Lower leg skin (tissue), 3 donors: ENCODE measurements at regions not wholly inside any gene's neighbourhood (a gene's known extent, or its start where the extent isn't known, plus 50 kb on each side); places are given as distances from the start of the nearest gene placed in this dataset.

ENCODE experiments used
- POLR2A ChIP-seq, 2 donors: fragments of 450-650 bp; IDR thresholded peaks; one replicate each; pipeline ENCODE4 v1.6.1; 2016 to 2017; ENCODE audit warnings: antibody characterized with exemption in 2 of 2, mild to moderate bottlenecking in 1 of 2, moderate library complexity in 1 of 2
- TF ChIP-seq, protein P1 (sequence below), 3 donors: fragments of 450-650 bp; IDR thresholded peaks; one replicate each; pipeline ENCODE4 v1.5.1; 2016; ENCODE audit warnings: antibody characterized with exemption in 3 of 3, mild to moderate bottlenecking in 3 of 3, moderate library complexity in 2 of 3

DNA sequence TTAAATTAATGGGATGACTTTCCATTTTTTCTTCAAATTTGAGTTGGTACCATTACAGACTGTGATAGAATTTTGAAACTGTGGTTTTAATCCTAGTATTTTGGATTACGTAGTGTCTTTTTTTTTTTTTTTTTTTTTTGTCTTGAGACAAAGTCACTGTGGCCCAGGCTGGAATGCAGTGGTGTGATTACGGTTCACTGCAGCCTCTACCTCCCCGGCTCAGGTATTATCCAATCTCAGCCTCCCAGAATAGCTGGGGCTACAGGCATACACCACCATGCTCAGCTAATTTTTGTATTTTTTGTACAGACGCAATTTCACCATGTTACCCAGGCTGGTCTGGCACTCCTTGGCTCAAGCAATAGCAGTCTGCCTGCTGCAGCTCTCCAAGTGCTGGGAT is 87.1 kb downstream of the SOX4 start:
- TF ChIP-seq, protein P1, sequence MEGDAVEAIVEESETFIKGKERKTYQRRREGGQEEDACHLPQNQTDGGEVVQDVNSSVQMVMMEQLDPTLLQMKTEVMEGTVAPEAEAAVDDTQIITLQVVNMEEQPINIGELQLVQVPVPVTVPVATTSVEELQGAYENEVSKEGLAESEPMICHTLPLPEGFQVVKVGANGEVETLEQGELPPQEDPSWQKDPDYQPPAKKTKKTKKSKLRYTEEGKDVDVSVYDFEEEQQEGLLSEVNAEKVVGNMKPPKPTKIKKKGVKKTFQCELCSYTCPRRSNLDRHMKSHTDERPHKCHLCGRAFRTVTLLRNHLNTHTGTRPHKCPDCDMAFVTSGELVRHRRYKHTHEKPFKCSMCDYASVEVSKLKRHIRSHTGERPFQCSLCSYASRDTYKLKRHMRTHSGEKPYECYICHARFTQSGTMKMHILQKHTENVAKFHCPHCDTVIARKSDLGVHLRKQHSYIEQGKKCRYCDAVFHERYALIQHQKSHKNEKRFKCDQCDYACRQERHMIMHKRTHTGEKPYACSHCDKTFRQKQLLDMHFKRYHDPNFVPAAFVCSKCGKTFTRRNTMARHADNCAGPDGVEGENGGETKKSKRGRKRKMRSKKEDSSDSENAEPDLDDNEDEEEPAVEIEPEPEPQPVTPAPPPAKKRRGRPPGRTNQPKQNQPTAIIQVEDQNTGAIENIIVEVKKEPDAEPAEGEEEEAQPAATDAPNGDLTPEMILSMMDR (IDR thresholded peaks at IDR 0.05), result no peak
- no peak for TF ChIP-seq POLR2A (IDR thresholded peaks at IDR 0.05)
